WTC11 (cell line): ENCODE measurements at regions not wholly inside any gene's neighbourhood (a gene's known extent, or its start where the extent isn't known, plus 50 kb on each side); places are given as distances from the start of the nearest gene placed in this dataset.

Source experiments
- SP1 ChIP-seq: sonication (generic); formaldehyde crosslinking; conservative IDR thresholded peaks from 2 replicates; pipeline ENCODE4 v1.8.1; 2022; ENCODE audit warnings: missing genetic modification reagents
- TEAD4 ChIP-seq: sonication (generic); formaldehyde crosslinking; IDR thresholded peaks from 2 replicates; pipeline ENCODE4 v1.8.0; 2022; ENCODE audit warnings: mild to moderate bottlenecking, missing genetic modification reagents
- ZNF423 ChIP-seq: fragments of 250-450 bp; sonication (Bioruptor Pico); IDR thresholded peaks from 2 replicates; pipeline ENCODE4 v2.1.2; 2022; ENCODE audit warnings: mild to moderate bottlenecking, moderate library complexity
- TF ChIP-seq, protein P1 (sequence below): fragments of 200-600 bp; IDR thresholded peaks from 2 replicates; pipeline ENCODE4 v1.8.0; 2022; ENCODE audit warnings: antibody characterized with exemption
- TF ChIP-seq, protein P2 (sequence below): sonication (generic); formaldehyde crosslinking; IDR thresholded peaks from 2 replicates; pipeline ENCODE4 v1.8.0; 2023; ENCODE audit warnings: mild to moderate bottlenecking, missing genetic modification reagents

DNA sequence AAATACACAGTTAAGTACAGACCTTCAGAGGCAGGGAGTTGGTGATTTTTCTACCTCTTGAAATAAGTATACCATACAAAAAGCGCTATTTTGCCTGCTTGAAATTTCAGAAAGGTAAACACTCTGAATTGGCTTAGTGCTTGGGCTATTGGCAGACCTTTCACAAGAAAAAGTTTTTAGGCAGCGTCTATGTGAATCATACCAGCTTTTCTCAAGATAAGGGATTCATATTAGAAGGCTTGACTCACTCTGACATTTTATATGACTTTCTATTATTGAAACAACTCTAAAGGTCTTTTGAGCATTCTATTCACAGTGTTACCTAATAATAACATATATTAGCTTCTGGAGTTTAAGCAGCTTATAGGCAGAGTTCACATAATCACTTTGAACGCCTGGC lies 286.4 kb upstream of the FAT1 start:
- TF ChIP-seq, protein P1, sequence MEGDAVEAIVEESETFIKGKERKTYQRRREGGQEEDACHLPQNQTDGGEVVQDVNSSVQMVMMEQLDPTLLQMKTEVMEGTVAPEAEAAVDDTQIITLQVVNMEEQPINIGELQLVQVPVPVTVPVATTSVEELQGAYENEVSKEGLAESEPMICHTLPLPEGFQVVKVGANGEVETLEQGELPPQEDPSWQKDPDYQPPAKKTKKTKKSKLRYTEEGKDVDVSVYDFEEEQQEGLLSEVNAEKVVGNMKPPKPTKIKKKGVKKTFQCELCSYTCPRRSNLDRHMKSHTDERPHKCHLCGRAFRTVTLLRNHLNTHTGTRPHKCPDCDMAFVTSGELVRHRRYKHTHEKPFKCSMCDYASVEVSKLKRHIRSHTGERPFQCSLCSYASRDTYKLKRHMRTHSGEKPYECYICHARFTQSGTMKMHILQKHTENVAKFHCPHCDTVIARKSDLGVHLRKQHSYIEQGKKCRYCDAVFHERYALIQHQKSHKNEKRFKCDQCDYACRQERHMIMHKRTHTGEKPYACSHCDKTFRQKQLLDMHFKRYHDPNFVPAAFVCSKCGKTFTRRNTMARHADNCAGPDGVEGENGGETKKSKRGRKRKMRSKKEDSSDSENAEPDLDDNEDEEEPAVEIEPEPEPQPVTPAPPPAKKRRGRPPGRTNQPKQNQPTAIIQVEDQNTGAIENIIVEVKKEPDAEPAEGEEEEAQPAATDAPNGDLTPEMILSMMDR = no peak
- TF ChIP-seq, protein P2, sequence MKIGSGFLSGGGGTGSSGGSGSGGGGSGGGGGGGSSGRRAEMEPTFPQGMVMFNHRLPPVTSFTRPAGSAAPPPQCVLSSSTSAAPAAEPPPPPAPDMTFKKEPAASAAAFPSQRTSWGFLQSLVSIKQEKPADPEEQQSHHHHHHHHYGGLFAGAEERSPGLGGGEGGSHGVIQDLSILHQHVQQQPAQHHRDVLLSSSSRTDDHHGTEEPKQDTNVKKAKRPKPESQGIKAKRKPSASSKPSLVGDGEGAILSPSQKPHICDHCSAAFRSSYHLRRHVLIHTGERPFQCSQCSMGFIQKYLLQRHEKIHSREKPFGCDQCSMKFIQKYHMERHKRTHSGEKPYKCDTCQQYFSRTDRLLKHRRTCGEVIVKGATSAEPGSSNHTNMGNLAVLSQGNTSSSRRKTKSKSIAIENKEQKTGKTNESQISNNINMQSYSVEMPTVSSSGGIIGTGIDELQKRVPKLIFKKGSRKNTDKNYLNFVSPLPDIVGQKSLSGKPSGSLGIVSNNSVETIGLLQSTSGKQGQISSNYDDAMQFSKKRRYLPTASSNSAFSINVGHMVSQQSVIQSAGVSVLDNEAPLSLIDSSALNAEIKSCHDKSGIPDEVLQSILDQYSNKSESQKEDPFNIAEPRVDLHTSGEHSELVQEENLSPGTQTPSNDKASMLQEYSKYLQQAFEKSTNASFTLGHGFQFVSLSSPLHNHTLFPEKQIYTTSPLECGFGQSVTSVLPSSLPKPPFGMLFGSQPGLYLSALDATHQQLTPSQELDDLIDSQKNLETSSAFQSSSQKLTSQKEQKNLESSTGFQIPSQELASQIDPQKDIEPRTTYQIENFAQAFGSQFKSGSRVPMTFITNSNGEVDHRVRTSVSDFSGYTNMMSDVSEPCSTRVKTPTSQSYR (CRISPR knock-in tag) = no peak
- no peak for TF ChIP-seq TEAD4 (CRISPR knock-in tag)
- TF ChIP-seq ZNF423 = no peak
- TF ChIP-seq SP1 (CRISPR knock-in tag) = no peak
